ENCODE measurements at regions not wholly inside any gene's neighbourhood (a gene's known extent, or its start where the extent isn't known, plus 50 kb on each side); places are given as distances from the start of the nearest gene placed in this dataset.
A peak's percentile ranks its signal among the peaks of the same experiment; 100 is the strongest.

GRCh38 chr5:92838253-92838652 lies 742.8 kb downstream of the NR2F1-AS1 start:
- TF ChIP-seq RAD51 (IDR thresholded peaks at IDR 0.05), result no peak
- peak in 1 of 3 experiments; percentile 18; a peak in 1 of 6 replicates for TF ChIP-seq CTCF (IDR thresholded peaks at IDR 0.05 in 2 of 3, conservative IDR thresholded peaks at IDR 0.05 in 1 of 3; ENCODE audit: control insufficient read depth in 2 of 3, extremely low read depth in 1 of 3, insufficient read depth in 1 of 3, low read depth in 3 of 3, low read length in 3 of 3)

All from GM12878 (cell line).